HT-29 (cell line): ENCODE measurements at regions not wholly inside any gene's neighbourhood (a gene's known extent, or its start where the extent isn't known, plus 50 kb on each side); places are given as distances from the start of the nearest gene placed in this dataset.

Experiments used
- DNase-seq: peaks from one replicate; pipeline ENCODE4 v3.0.0-alpha.2; 2015; ENCODE audit warnings: low spot score

- DNase-seq = no peak
These were observed 70.1 kb upstream of the SDK1 start for GRCh38 chr7:3230908-3231307.

- DNase-seq = no peak
These were observed 68.8 kb upstream of the SDK1 start for GRCh38 chr7:3232228-3232627.

GRCh38 chr7:3233301-3233700 is 67.8 kb upstream of the SDK1 start:
- no peak for DNase-seq

GRCh38 chr7:3234051-3234450 is 67.0 kb upstream of the SDK1 start:
- no peak for DNase-seq

- DNase-seq = no peak
These were observed 66.2 kb upstream of the SDK1 start for GRCh38 chr7:3234851-3235250.

GRCh38 chr7:3235322-3235721 is 65.7 kb upstream of the SDK1 start:
- no peak for DNase-seq

- DNase-seq = no peak
These were observed 64.8 kb upstream of the SDK1 start for GRCh38 chr7:3236268-3236667.

- no peak for DNase-seq
These were observed 62.4 kb upstream of the SDK1 start for GRCh38 chr7:3238525-3239210.

- no peak for DNase-seq
These were observed 61.8 kb upstream of the SDK1 start for GRCh38 chr7:3239291-3239691.

GRCh38 chr7:3240826-3241430 is 60.1 kb upstream of the SDK1 start:
- no peak for DNase-seq

- no peak for DNase-seq
These were observed 59.3 kb upstream of the SDK1 start for GRCh38 chr7:3241686-3242258.

GRCh38 chr7:3242398-3242972 is 58.6 kb upstream of the SDK1 start:
- no peak for DNase-seq

GRCh38 chr7:3243256-3243655 is 57.8 kb upstream of the SDK1 start:
- DNase-seq = no peak

- no peak for DNase-seq
These were observed 57.4 kb upstream of the SDK1 start for GRCh38 chr7:3243680-3244079.

GRCh38 chr7:3244241-3244814 is 56.7 kb upstream of the SDK1 start:
- no peak for DNase-seq

- DNase-seq = no peak
These were observed 56.0 kb upstream of the SDK1 start for GRCh38 chr7:3245077-3245476.

- no peak for DNase-seq
These were observed 55.3 kb upstream of the SDK1 start for GRCh38 chr7:3245721-3246120.

GRCh38 chr7:3246127-3246526 is 54.9 kb upstream of the SDK1 start:
- DNase-seq = no peak

GRCh38 chr7:3246651-3247050 is 54.4 kb upstream of the SDK1 start:
- no peak for DNase-seq

- DNase-seq = no peak
These were observed 50.3 kb upstream of the SDK1 start for GRCh38 chr7:3250725-3251124.
